A549 (cell line): ENCODE measurements at regions not wholly inside any gene's neighbourhood (a gene's known extent, or its start where the extent isn't known, plus 50 kb on each side); places are given as distances from the start of the nearest gene placed in this dataset.

Source experiments
- POLR2A ChIP-seq: IDR thresholded peaks from 2 replicates; pipeline ENCODE4 v1.6.1; 2012; ENCODE audit warnings: mild to moderate bottlenecking, low read length
- REST ChIP-seq: fragments of 200-600 bp; sonication (generic); IDR thresholded peaks from 2 replicates; pipeline ENCODE4 v1.6.1; 2016; ENCODE audit warnings: antibody characterized with exemption, mild to moderate bottlenecking, moderate library complexity

DNA sequence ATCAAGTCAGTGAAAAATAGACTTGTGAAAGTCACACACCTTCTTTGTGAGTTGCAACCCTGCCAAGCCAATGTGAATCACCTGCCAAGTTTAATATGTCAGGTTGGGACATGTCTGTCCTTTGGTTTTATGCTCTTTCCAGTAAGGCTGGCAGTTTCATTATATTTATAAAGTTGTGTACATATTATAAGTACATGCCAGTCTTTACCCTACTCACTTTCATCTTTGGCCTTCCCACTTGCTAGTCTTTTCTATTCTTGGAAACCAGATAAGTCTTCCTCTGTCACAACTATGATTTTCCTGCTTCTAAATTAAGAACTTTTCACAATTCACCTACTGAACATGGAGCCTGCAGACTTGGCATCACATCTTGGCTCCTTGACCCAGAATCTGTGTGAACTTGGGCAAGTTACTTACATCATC is 680.7 kb upstream of the BOD1L1 start:
- TF ChIP-seq POLR2A = no peak
- no peak for TF ChIP-seq REST
